GM23338 (cell line): ENCODE measurements at regions not wholly inside any gene's neighbourhood (a gene's known extent, or its start where the extent isn't known, plus 50 kb on each side); places are given as distances from the start of the nearest gene placed in this dataset.

Experiments
- ATAC-seq: fragments of 200-7000 bp; cut with Tn5 transposase; 3 replicates; pipeline ENCODE4 v1.9.1; 2020
- DNase-seq: peaks from one replicate; pipeline ENCODE4 v3.0.0-alpha.2; 2015; ENCODE audit warnings: low spot score
- H2AFZ ChIP-seq: fragments of 200-600 bp; sonication (generic); 2 replicates; pipeline ENCODE4 v1.8.0; 2016; ENCODE audit warnings: antibody characterized with exemption, mild to moderate bottlenecking, moderate library complexity
- H3F3A ChIP-seq: fragments of 200-600 bp; sonication (generic); replicated peaks from 2 replicates; pipeline ENCODE4 v1.8.0; 2017; ENCODE audit warnings: antibody characterized with exemption, mixed run types, low read depth
- H3K27ac ChIP-seq: fragments of 200-600 bp; sonication (generic); 2 replicates; pipeline ENCODE4 v1.6.1; 2016; ENCODE audit warnings: low read depth
- H3K27me3 ChIP-seq: fragments of 200-600 bp; sonication (generic); 2 replicates; pipeline ENCODE4 v1.8.0; 2016; ENCODE audit warnings: mild to moderate bottlenecking, mixed run types, moderate library complexity; ENCODE audit not compliant: insufficient read depth
- H3K36me3 ChIP-seq: fragments of 200-600 bp; sonication (generic); 2 replicates; pipeline ENCODE4 v1.8.0; 2016; ENCODE audit warnings: mild to moderate bottlenecking; ENCODE audit not compliant: insufficient read depth
- H3K4me1 ChIP-seq: fragments of 200-600 bp; sonication (generic); 2 replicates; pipeline ENCODE4 v1.8.0; 2016; ENCODE audit warnings: mild to moderate bottlenecking, moderate library complexity; ENCODE audit not compliant: insufficient read depth
- H3K4me2 ChIP-seq: fragments of 200-600 bp; sonication (generic); 2 replicates; pipeline ENCODE4 v1.7.1; 2017; ENCODE audit warnings: mixed run types
- H3K4me3 ChIP-seq: fragments of 200-600 bp; sonication (generic); 2 replicates; pipeline ENCODE4 v1.6.1; 2016; ENCODE audit warnings: mixed run types
- H3K79me2 ChIP-seq: fragments of 200-600 bp; sonication (generic); replicated peaks from 2 replicates; pipeline ENCODE4 v1.8.0; 2017; ENCODE audit warnings: mild to moderate bottlenecking; ENCODE audit not compliant: insufficient read depth
- H3K9me2 ChIP-seq: fragments of 200-600 bp; sonication (generic); 2 replicates; pipeline ENCODE4 v1.8.0; 2017; ENCODE audit not compliant: insufficient read depth
- H4K20me1 ChIP-seq: fragments of 200-600 bp; sonication (generic); replicated peaks from 2 replicates; pipeline ENCODE4 v1.8.0; 2017; ENCODE audit warnings: mild to moderate bottlenecking; ENCODE audit not compliant: insufficient read depth
- H3K27ac Mint-ChIP-seq: 2 replicates; pipeline ENCODE4 v1.8.0; 2020; ENCODE audit warnings: inconsistent platforms, mild to moderate bottlenecking, moderate library complexity, mixed read lengths
- H3K27me3 Mint-ChIP-seq: 3 replicates; pipeline ENCODE4 v1.8.0; 2022; ENCODE audit warnings: low read depth, mild to moderate bottlenecking, moderate library complexity, mixed read lengths, inconsistent platforms; ENCODE audit not compliant: insufficient read depth, poor library complexity
- H3K36me3 Mint-ChIP-seq: 3 replicates; pipeline ENCODE4 v1.8.0; 2021; ENCODE audit warnings: low read depth, mild to moderate bottlenecking, inconsistent platforms, moderate library complexity, mixed read lengths
- H3K4me1 Mint-ChIP-seq: 3 replicates; pipeline ENCODE4 v1.8.0; 2020; ENCODE audit warnings: mild to moderate bottlenecking, inconsistent platforms, mixed read lengths
- H3K4me3 Mint-ChIP-seq: 3 replicates; pipeline ENCODE4 v1.8.0; 2021; ENCODE audit warnings: moderate library complexity, mild to moderate bottlenecking, inconsistent platforms, mixed read lengths
- H3K9me3 Mint-ChIP-seq: 3 replicates; pipeline ENCODE4 v1.8.0; 2020; ENCODE audit warnings: moderate library complexity, mild to moderate bottlenecking, inconsistent platforms, mixed read lengths
- CREB1 ChIP-seq: fragments of 250-450 bp; sonication (Bioruptor Pico); IDR thresholded peaks from 2 replicates; pipeline ENCODE4 v1.5.0; 2020; ENCODE audit warnings: low read depth, mild to moderate bottlenecking, moderate library complexity
- CTCF ChIP-seq, 2 experiments: fragments of 200-600 bp in 1 of 2; sonication (generic) in 1 of 2; conservative IDR thresholded peaks; 2 replicates each; pipeline versions ENCODE4 v1.5.1 to v1.6.1; 2016 to 2017; ENCODE audit warnings: antibody characterized with exemption in 2 of 2, low read depth in 2 of 2, mild to moderate bottlenecking in 2 of 2, moderate library complexity in 1 of 2
- ETS1 ChIP-seq: IDR thresholded peaks from 2 replicates; pipeline ENCODE4 v1.6.1; 2016; ENCODE audit warnings: antibody characterized with exemption
- EZH2 ChIP-seq: fragments of 200-600 bp; sonication (generic); IDR thresholded peaks from one replicate; pipeline ENCODE4 v1.8.0; 2017; ENCODE audit warnings: antibody characterized with exemption, mild to moderate bottlenecking, low read depth; ENCODE audit not compliant: unreplicated experiment
- EZH2phosphoT487 ChIP-seq: fragments of 200-600 bp; sonication (generic); IDR thresholded peaks from one replicate; pipeline ENCODE4 v1.8.1; 2018; ENCODE audit warnings: antibody characterized with exemption; ENCODE audit not compliant: unreplicated experiment
- JUNB ChIP-seq: IDR thresholded peaks from one replicate; pipeline ENCODE4 v1.6.1; 2016; ENCODE audit warnings: antibody characterized with exemption; ENCODE audit not compliant: unreplicated experiment
- NANOG ChIP-seq: IDR thresholded peaks from 2 replicates; pipeline ENCODE4 v1.6.1; 2016; ENCODE audit warnings: antibody characterized with exemption, borderline replicate concordance
- POLR2AphosphoS5 ChIP-seq: IDR thresholded peaks from 2 replicates; pipeline ENCODE4 v1.6.1; 2016; ENCODE audit warnings: antibody characterized with exemption, low read depth
- REST ChIP-seq: IDR thresholded peaks from one replicate; pipeline ENCODE4 v1.6.1; 2018; ENCODE audit warnings: antibody characterized with exemption; ENCODE audit not compliant: unreplicated experiment
- STAT1 ChIP-seq: IDR thresholded peaks from one replicate; pipeline ENCODE4 v1.6.1; 2016; ENCODE audit warnings: antibody characterized with exemption; ENCODE audit not compliant: unreplicated experiment
- ZNF114 ChIP-seq: fragments of 250-450 bp; sonication (Bioruptor Pico); IDR thresholded peaks from 2 replicates; pipeline ENCODE4 v1.5.0; 2020; ENCODE audit warnings: mild to moderate bottlenecking, moderate library complexity
- ZNF331 ChIP-seq: fragments of 250-450 bp; sonication (Bioruptor Pico); IDR thresholded peaks from 2 replicates; pipeline ENCODE4 v1.5.0; 2020; ENCODE audit warnings: low read depth, mild to moderate bottlenecking, moderate library complexity
- ZNF462 ChIP-seq: fragments of 250-450 bp; sonication (Bioruptor Pico); IDR thresholded peaks from 2 replicates; pipeline ENCODE4 v1.5.0; 2020; ENCODE audit warnings: mild to moderate bottlenecking, moderate library complexity

GRCh38 chr6:23343610-23344306 is 774.4 kb downstream of the HDGFL1 start:
- H3K79me2 ChIP-seq = no peaks in the 10 kb centered on the region

More at GRCh38 chr6:23343610-23344306, 774.4 kb downstream of the HDGFL1 start:
- Mint-ChIP-seq H3K27ac (no peak overlapping the region), H3K4me3 (no peak overlapping the region), H3K9me3 (peaks cover 4% of the 10 kb centered on the region; the same call in 1 of the 3 replicates), H3K27me3 (peaks cover 4% of the 10 kb centered on the region), H3K4me1 (no peaks in the 10 kb centered on the region), H3K36me3 (no peaks in the 10 kb centered on the region)
- Histone ChIP-seq H3K27ac (no peak overlapping the region), H3F3A (no peaks in the 10 kb centered on the region), H2AFZ (no peak overlapping the region), H4K20me1 (no peaks in the 10 kb centered on the region), H3K27me3 (no peaks in the 10 kb centered on the region), H3K36me3 (no peaks in the 10 kb centered on the region), H3K4me1 (no peaks in the 10 kb centered on the region), H3K4me2 (no peak overlapping the region), H3K4me3 (no peak overlapping the region), H3K9me2 (no peaks in the 10 kb centered on the region; the same call in 1 of the 2 replicates)
- no peak for ATAC-seq
- TF ChIP-seq JUNB = no peak
- no peak for TF ChIP-seq STAT1
- no peak for TF ChIP-seq ZNF462 (CRISPR knock-in tag)
- no peak for TF ChIP-seq NANOG
- TF ChIP-seq REST = no peak
- no peak for TF ChIP-seq EZH2
- TF ChIP-seq CREB1 (CRISPR knock-in tag) = no peak
- no peak for TF ChIP-seq ETS1
- no peak for TF ChIP-seq CTCF (conservative IDR thresholded peaks at IDR 0.05; ENCODE audit: low read depth in 2 of 2)
- TF ChIP-seq EZH2phosphoT487 = no peak
- no peak for TF ChIP-seq ZNF331 (CRISPR knock-in tag)
- TF ChIP-seq POLR2AphosphoS5 = no peak
- no peak for TF ChIP-seq ZNF114 (CRISPR knock-in tag)
- no peak for DNase-seq
